ENCODE measurements at regions not wholly inside any gene's neighbourhood (a gene's known extent, or its start where the extent isn't known, plus 50 kb on each side); places are given as distances from the start of the nearest gene placed in this dataset.

DNA sequence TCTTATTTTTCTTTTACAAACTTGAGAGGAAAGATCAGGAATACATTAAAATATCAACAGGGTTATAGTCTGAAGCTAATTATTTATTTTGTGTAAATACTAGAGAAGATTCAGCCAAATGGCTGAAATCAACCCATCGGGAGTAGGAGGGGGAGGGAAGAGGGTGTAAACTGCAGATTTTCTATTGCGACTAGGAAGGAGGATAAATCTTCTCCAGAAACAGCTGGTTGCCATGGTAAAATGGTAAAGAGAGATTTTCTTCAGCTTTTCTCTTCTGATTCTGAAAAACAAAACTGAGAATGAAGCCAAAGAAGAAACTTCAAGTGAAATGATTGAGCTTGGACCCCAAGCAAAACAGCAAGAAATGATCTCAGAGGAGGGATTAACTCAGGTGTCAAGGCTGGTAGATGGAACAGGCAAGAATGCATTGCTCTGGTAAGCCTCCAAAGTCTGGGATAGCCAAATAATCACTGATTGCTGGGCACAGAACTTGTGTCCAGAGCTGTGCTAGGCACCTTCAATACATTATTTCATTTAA, 193.5 kb upstream of the SPTLC3 start:
- TF ChIP-seq, protein P1, sequence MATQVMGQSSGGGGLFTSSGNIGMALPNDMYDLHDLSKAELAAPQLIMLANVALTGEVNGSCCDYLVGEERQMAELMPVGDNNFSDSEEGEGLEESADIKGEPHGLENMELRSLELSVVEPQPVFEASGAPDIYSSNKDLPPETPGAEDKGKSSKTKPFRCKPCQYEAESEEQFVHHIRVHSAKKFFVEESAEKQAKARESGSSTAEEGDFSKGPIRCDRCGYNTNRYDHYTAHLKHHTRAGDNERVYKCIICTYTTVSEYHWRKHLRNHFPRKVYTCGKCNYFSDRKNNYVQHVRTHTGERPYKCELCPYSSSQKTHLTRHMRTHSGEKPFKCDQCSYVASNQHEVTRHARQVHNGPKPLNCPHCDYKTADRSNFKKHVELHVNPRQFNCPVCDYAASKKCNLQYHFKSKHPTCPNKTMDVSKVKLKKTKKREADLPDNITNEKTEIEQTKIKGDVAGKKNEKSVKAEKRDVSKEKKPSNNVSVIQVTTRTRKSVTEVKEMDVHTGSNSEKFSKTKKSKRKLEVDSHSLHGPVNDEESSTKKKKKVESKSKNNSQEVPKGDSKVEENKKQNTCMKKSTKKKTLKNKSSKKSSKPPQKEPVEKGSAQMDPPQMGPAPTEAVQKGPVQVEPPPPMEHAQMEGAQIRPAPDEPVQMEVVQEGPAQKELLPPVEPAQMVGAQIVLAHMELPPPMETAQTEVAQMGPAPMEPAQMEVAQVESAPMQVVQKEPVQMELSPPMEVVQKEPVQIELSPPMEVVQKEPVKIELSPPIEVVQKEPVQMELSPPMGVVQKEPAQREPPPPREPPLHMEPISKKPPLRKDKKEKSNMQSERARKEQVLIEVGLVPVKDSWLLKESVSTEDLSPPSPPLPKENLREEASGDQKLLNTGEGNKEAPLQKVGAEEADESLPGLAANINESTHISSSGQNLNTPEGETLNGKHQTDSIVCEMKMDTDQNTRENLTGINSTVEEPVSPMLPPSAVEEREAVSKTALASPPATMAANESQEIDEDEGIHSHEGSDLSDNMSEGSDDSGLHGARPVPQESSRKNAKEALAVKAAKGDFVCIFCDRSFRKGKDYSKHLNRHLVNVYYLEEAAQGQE (IDR thresholded peaks at IDR 0.05; ENCODE audit: insufficient replicate concordance, low read depth) = no peak
- TF ChIP-seq GABPA (IDR thresholded peaks at IDR 0.05; ENCODE audit: low read depth) (no peak), POLR2AphosphoS5 (IDR thresholded peaks at IDR 0.05; ENCODE audit: low read depth) (no peak)
- TF ChIP-seq, protein P2, sequence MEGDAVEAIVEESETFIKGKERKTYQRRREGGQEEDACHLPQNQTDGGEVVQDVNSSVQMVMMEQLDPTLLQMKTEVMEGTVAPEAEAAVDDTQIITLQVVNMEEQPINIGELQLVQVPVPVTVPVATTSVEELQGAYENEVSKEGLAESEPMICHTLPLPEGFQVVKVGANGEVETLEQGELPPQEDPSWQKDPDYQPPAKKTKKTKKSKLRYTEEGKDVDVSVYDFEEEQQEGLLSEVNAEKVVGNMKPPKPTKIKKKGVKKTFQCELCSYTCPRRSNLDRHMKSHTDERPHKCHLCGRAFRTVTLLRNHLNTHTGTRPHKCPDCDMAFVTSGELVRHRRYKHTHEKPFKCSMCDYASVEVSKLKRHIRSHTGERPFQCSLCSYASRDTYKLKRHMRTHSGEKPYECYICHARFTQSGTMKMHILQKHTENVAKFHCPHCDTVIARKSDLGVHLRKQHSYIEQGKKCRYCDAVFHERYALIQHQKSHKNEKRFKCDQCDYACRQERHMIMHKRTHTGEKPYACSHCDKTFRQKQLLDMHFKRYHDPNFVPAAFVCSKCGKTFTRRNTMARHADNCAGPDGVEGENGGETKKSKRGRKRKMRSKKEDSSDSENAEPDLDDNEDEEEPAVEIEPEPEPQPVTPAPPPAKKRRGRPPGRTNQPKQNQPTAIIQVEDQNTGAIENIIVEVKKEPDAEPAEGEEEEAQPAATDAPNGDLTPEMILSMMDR (IDR thresholded peaks at IDR 0.05; ENCODE audit: insufficient read depth, low read length) = no peak

Measured in HL-60 (cell line).